GM23338 (cell line): ENCODE measurements at regions not wholly inside any gene's neighbourhood (a gene's known extent, or its start where the extent isn't known, plus 50 kb on each side); places are given as distances from the start of the nearest gene placed in this dataset.

Experiments used
- ATAC-seq: fragments of 200-7000 bp; cut with Tn5 transposase; 3 replicates; pipeline ENCODE4 v1.9.1; 2020
- DNase-seq: peaks from one replicate; pipeline ENCODE4 v3.0.0-alpha.2; 2015; ENCODE audit warnings: low spot score
- H2AFZ ChIP-seq: fragments of 200-600 bp; sonication (generic); 2 replicates; pipeline ENCODE4 v1.8.0; 2016; ENCODE audit warnings: antibody characterized with exemption, mild to moderate bottlenecking, moderate library complexity
- H3F3A ChIP-seq: fragments of 200-600 bp; sonication (generic); replicated peaks from 2 replicates; pipeline ENCODE4 v1.8.0; 2017; ENCODE audit warnings: antibody characterized with exemption, mixed run types, low read depth
- H3K27ac ChIP-seq: fragments of 200-600 bp; sonication (generic); 2 replicates; pipeline ENCODE4 v1.6.1; 2016; ENCODE audit warnings: low read depth
- H3K27me3 ChIP-seq: fragments of 200-600 bp; sonication (generic); 2 replicates; pipeline ENCODE4 v1.8.0; 2016; ENCODE audit warnings: mild to moderate bottlenecking, mixed run types, moderate library complexity; ENCODE audit not compliant: insufficient read depth
- H3K36me3 ChIP-seq: fragments of 200-600 bp; sonication (generic); 2 replicates; pipeline ENCODE4 v1.8.0; 2016; ENCODE audit warnings: mild to moderate bottlenecking; ENCODE audit not compliant: insufficient read depth
- H3K4me1 ChIP-seq: fragments of 200-600 bp; sonication (generic); 2 replicates; pipeline ENCODE4 v1.8.0; 2016; ENCODE audit warnings: mild to moderate bottlenecking, moderate library complexity; ENCODE audit not compliant: insufficient read depth
- H3K4me2 ChIP-seq: fragments of 200-600 bp; sonication (generic); 2 replicates; pipeline ENCODE4 v1.7.1; 2017; ENCODE audit warnings: mixed run types
- H3K4me3 ChIP-seq: fragments of 200-600 bp; sonication (generic); 2 replicates; pipeline ENCODE4 v1.6.1; 2016; ENCODE audit warnings: mixed run types
- H3K79me2 ChIP-seq: fragments of 200-600 bp; sonication (generic); replicated peaks from 2 replicates; pipeline ENCODE4 v1.8.0; 2017; ENCODE audit warnings: mild to moderate bottlenecking; ENCODE audit not compliant: insufficient read depth
- H3K9me2 ChIP-seq: fragments of 200-600 bp; sonication (generic); 2 replicates; pipeline ENCODE4 v1.8.0; 2017; ENCODE audit not compliant: insufficient read depth
- H4K20me1 ChIP-seq: fragments of 200-600 bp; sonication (generic); replicated peaks from 2 replicates; pipeline ENCODE4 v1.8.0; 2017; ENCODE audit warnings: mild to moderate bottlenecking; ENCODE audit not compliant: insufficient read depth
- H3K27ac Mint-ChIP-seq: 2 replicates; pipeline ENCODE4 v1.8.0; 2020; ENCODE audit warnings: inconsistent platforms, mild to moderate bottlenecking, moderate library complexity, mixed read lengths
- H3K27me3 Mint-ChIP-seq: 3 replicates; pipeline ENCODE4 v1.8.0; 2022; ENCODE audit warnings: low read depth, mild to moderate bottlenecking, moderate library complexity, mixed read lengths, inconsistent platforms; ENCODE audit not compliant: insufficient read depth, poor library complexity
- H3K36me3 Mint-ChIP-seq: 3 replicates; pipeline ENCODE4 v1.8.0; 2021; ENCODE audit warnings: low read depth, mild to moderate bottlenecking, inconsistent platforms, moderate library complexity, mixed read lengths
- H3K4me1 Mint-ChIP-seq: 3 replicates; pipeline ENCODE4 v1.8.0; 2020; ENCODE audit warnings: mild to moderate bottlenecking, inconsistent platforms, mixed read lengths
- H3K4me3 Mint-ChIP-seq: 3 replicates; pipeline ENCODE4 v1.8.0; 2021; ENCODE audit warnings: moderate library complexity, mild to moderate bottlenecking, inconsistent platforms, mixed read lengths
- H3K9me3 Mint-ChIP-seq: 3 replicates; pipeline ENCODE4 v1.8.0; 2020; ENCODE audit warnings: moderate library complexity, mild to moderate bottlenecking, inconsistent platforms, mixed read lengths
- CREB1 ChIP-seq: fragments of 250-450 bp; sonication (Bioruptor Pico); IDR thresholded peaks from 2 replicates; pipeline ENCODE4 v1.5.0; 2020; ENCODE audit warnings: low read depth, mild to moderate bottlenecking, moderate library complexity
- EZH2 ChIP-seq: fragments of 200-600 bp; sonication (generic); IDR thresholded peaks from one replicate; pipeline ENCODE4 v1.8.0; 2017; ENCODE audit warnings: antibody characterized with exemption, mild to moderate bottlenecking, low read depth; ENCODE audit not compliant: unreplicated experiment
- JUNB ChIP-seq: IDR thresholded peaks from one replicate; pipeline ENCODE4 v1.6.1; 2016; ENCODE audit warnings: antibody characterized with exemption; ENCODE audit not compliant: unreplicated experiment
- NANOG ChIP-seq: IDR thresholded peaks from 2 replicates; pipeline ENCODE4 v1.6.1; 2016; ENCODE audit warnings: antibody characterized with exemption, borderline replicate concordance
- POLR2AphosphoS5 ChIP-seq: IDR thresholded peaks from 2 replicates; pipeline ENCODE4 v1.6.1; 2016; ENCODE audit warnings: antibody characterized with exemption, low read depth
- STAT1 ChIP-seq: IDR thresholded peaks from one replicate; pipeline ENCODE4 v1.6.1; 2016; ENCODE audit warnings: antibody characterized with exemption; ENCODE audit not compliant: unreplicated experiment
- ZNF114 ChIP-seq: fragments of 250-450 bp; sonication (Bioruptor Pico); IDR thresholded peaks from 2 replicates; pipeline ENCODE4 v1.5.0; 2020; ENCODE audit warnings: mild to moderate bottlenecking, moderate library complexity
- ZNF331 ChIP-seq: fragments of 250-450 bp; sonication (Bioruptor Pico); IDR thresholded peaks from 2 replicates; pipeline ENCODE4 v1.5.0; 2020; ENCODE audit warnings: low read depth, mild to moderate bottlenecking, moderate library complexity
- TF ChIP-seq, protein P1 (sequence below): IDR thresholded peaks from one replicate; pipeline ENCODE4 v1.6.1; 2018; ENCODE audit warnings: antibody characterized with exemption; ENCODE audit not compliant: unreplicated experiment
- TF ChIP-seq, protein P2 (sequence below), 2 experiments: fragments of 200-600 bp in 1 of 2; sonication (generic) in 1 of 2; conservative IDR thresholded peaks; 2 replicates each; pipeline versions ENCODE4 v1.5.1 to v1.6.1; 2016 to 2017; ENCODE audit warnings: antibody characterized with exemption in 2 of 2, low read depth in 2 of 2, mild to moderate bottlenecking in 2 of 2, moderate library complexity in 1 of 2
- TF ChIP-seq, protein P3 (sequence below): IDR thresholded peaks from 2 replicates; pipeline ENCODE4 v1.6.1; 2016; ENCODE audit warnings: antibody characterized with exemption

DNA sequence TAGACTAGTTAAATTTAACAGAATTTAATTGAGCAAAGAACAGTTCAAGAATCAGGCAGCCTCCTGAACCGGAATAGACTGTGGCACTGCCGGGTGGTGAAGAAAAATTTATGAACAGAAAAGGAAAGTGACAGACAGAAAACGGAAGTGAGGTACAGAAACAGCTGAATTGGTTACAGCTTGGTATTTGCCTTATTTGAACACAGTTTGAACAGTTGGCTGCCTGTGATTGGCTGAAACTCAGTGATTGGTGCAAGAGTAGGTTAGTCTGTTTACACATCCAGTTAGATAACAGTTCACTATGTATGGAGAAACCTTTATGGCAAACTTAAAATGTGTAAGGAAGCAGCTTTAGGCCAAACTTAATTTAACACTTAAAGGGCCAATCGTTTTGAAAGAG lies 116.0 kb upstream of the CITED2 start:
- H3K36me3 ChIP-seq, result no peaks in the 10 kb centered on the region
- peaks cover 3% of the 10 kb centered on the region; the same call in 1 of the 2 replicates for H3K4me1 ChIP-seq
- ATAC-seq (no peak), DNase-seq (no peak)
- H3K27ac ChIP-seq, result no peak overlapping the region
- TF ChIP-seq ZNF331 (CRISPR knock-in tag), result no peak
- no peak for TF ChIP-seq CREB1 (CRISPR knock-in tag)
- H3K27me3 ChIP-seq, result no peaks in the 10 kb centered on the region
- H4K20me1 ChIP-seq, result no peaks in the 10 kb centered on the region
- Mint-ChIP-seq H3K4me1 (peaks cover 4% of the 10 kb centered on the region; the same call in 2 of the 3 replicates), H3K36me3 (no peaks in the 10 kb centered on the region; the same call in 2 of the 3 replicates), H3K27ac (no peak overlapping the region), H3K4me3 (no peak overlapping the region), H3K27me3 (peaks cover 4% of the 10 kb centered on the region), H3K9me3 (peaks cover 3% of the 10 kb centered on the region; the same call in 1 of the 3 replicates)
- peak overlapping the region; percentile 90 for H2AFZ ChIP-seq
- H3K9me2 ChIP-seq, result no peaks in the 10 kb centered on the region
- H3K4me2 ChIP-seq, result no peak overlapping the region
- no peak overlapping the region for H3K4me3 ChIP-seq
- H3F3A ChIP-seq, result no peaks in the 10 kb centered on the region
- no peaks in the 10 kb centered on the region for H3K79me2 ChIP-seq

DNA sequence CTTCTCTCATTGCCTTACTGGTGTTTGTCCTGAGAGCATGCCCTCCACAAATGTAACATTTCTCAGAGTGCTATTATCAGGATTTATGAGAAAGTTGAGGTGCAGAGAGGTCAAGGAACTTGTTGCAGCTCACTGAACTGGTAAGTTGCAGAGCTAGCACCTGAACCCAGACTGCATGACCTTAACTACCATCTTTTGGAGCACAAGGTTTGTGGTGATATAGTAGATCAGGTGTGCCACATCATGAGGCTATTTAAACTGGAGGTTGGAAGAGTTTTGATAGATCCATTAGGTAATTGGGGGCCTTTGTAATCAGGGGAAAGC lies 112.0 kb upstream of the CITED2 start:
- Mint-ChIP-seq H3K36me3 (no peaks in the 10 kb centered on the region), H3K27ac (no peak overlapping the region), H3K4me3 (no peak overlapping the region), H3K4me1 (peaks cover 23% of the 10 kb centered on the region), H3K9me3 (no peaks in the 10 kb centered on the region), H3K27me3 (peaks cover 12% of the 10 kb centered on the region)
- H4K20me1 ChIP-seq, result no peaks in the 10 kb centered on the region
- H3K4me2 ChIP-seq, result no peak overlapping the region
- no peak for DNase-seq
- no peak overlapping the region for H3K27ac ChIP-seq
- H3K4me1 ChIP-seq, result peaks cover 19% of the 10 kb centered on the region
- no peaks in the 10 kb centered on the region for H3K36me3 ChIP-seq
- no peaks in the 10 kb centered on the region for H3K79me2 ChIP-seq
- no peaks in the 10 kb centered on the region for H3F3A ChIP-seq
- no peaks in the 10 kb centered on the region for H3K9me2 ChIP-seq
- H3K4me3 ChIP-seq, result no peak overlapping the region
- H3K27me3 ChIP-seq, result no peaks in the 10 kb centered on the region
- no peak overlapping the region for H2AFZ ChIP-seq
- ATAC-seq, result no peak
- TF ChIP-seq, protein P1, sequence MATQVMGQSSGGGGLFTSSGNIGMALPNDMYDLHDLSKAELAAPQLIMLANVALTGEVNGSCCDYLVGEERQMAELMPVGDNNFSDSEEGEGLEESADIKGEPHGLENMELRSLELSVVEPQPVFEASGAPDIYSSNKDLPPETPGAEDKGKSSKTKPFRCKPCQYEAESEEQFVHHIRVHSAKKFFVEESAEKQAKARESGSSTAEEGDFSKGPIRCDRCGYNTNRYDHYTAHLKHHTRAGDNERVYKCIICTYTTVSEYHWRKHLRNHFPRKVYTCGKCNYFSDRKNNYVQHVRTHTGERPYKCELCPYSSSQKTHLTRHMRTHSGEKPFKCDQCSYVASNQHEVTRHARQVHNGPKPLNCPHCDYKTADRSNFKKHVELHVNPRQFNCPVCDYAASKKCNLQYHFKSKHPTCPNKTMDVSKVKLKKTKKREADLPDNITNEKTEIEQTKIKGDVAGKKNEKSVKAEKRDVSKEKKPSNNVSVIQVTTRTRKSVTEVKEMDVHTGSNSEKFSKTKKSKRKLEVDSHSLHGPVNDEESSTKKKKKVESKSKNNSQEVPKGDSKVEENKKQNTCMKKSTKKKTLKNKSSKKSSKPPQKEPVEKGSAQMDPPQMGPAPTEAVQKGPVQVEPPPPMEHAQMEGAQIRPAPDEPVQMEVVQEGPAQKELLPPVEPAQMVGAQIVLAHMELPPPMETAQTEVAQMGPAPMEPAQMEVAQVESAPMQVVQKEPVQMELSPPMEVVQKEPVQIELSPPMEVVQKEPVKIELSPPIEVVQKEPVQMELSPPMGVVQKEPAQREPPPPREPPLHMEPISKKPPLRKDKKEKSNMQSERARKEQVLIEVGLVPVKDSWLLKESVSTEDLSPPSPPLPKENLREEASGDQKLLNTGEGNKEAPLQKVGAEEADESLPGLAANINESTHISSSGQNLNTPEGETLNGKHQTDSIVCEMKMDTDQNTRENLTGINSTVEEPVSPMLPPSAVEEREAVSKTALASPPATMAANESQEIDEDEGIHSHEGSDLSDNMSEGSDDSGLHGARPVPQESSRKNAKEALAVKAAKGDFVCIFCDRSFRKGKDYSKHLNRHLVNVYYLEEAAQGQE, result no peak
- TF ChIP-seq, protein P2, sequence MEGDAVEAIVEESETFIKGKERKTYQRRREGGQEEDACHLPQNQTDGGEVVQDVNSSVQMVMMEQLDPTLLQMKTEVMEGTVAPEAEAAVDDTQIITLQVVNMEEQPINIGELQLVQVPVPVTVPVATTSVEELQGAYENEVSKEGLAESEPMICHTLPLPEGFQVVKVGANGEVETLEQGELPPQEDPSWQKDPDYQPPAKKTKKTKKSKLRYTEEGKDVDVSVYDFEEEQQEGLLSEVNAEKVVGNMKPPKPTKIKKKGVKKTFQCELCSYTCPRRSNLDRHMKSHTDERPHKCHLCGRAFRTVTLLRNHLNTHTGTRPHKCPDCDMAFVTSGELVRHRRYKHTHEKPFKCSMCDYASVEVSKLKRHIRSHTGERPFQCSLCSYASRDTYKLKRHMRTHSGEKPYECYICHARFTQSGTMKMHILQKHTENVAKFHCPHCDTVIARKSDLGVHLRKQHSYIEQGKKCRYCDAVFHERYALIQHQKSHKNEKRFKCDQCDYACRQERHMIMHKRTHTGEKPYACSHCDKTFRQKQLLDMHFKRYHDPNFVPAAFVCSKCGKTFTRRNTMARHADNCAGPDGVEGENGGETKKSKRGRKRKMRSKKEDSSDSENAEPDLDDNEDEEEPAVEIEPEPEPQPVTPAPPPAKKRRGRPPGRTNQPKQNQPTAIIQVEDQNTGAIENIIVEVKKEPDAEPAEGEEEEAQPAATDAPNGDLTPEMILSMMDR (conservative IDR thresholded peaks at IDR 0.05; ENCODE audit: low read depth in 2 of 2), result no peak
- TF ChIP-seq CREB1 (CRISPR knock-in tag) (no peak), EZH2 (no peak), NANOG (no peak), ZNF114 (CRISPR knock-in tag) (no peak), ZNF331 (CRISPR knock-in tag) (no peak), JUNB (no peak), STAT1 (no peak), POLR2AphosphoS5 (no peak)
- TF ChIP-seq, protein P3, sequence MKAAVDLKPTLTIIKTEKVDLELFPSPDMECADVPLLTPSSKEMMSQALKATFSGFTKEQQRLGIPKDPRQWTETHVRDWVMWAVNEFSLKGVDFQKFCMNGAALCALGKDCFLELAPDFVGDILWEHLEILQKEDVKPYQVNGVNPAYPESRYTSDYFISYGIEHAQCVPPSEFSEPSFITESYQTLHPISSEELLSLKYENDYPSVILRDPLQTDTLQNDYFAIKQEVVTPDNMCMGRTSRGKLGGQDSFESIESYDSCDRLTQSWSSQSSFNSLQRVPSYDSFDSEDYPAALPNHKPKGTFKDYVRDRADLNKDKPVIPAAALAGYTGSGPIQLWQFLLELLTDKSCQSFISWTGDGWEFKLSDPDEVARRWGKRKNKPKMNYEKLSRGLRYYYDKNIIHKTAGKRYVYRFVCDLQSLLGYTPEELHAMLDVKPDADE, result no peak
